HepG2 (cell line): ENCODE measurements at regions not wholly inside any gene's neighbourhood (a gene's known extent, or its start where the extent isn't known, plus 50 kb on each side); places are given as distances from the start of the nearest gene placed in this dataset.

Experiments used
- FOXO4 ChIP-seq: sonication (generic); formaldehyde crosslinking; conservative IDR thresholded peaks from 2 replicates; pipeline ENCODE4 v1.8.1; 2023; ENCODE audit warnings: missing genetic modification reagents
- HNRNPL ChIP-seq: fragments of 200-400 bp; formaldehyde crosslinking; IDR thresholded peaks from 2 replicates; pipeline ENCODE4 v1.6.1; 2017; ENCODE audit warnings: mild to moderate bottlenecking, low read depth, low read length
- IRF1 ChIP-seq: sonication (generic); formaldehyde crosslinking; IDR thresholded peaks from 2 replicates; pipeline ENCODE4 v1.4.0; 2020; ENCODE audit warnings: low read depth, mild to moderate bottlenecking, missing genetic modification reagents
- NCOA1 ChIP-seq: sonication (generic); formaldehyde crosslinking; IDR thresholded peaks from 2 replicates; pipeline ENCODE4 v1.9.0; 2021; ENCODE audit warnings: missing genetic modification reagents
- RFX5 ChIP-seq: IDR thresholded peaks from 2 replicates; pipeline ENCODE4 v1.6.1; 2011; ENCODE audit warnings: low read depth, low read length, improper control_type of control experiment
- TAF15 ChIP-seq: fragments of 200-400 bp; formaldehyde crosslinking; IDR thresholded peaks from one replicate; pipeline ENCODE4 v1.6.1; 2018; ENCODE audit warnings: mild to moderate bottlenecking, low read depth, low read length; ENCODE audit not compliant: poor library complexity, severe bottlenecking
- ZNF143 ChIP-seq: sonication (generic); formaldehyde crosslinking; IDR thresholded peaks from 2 replicates; pipeline ENCODE4 v1.4.0; 2020; ENCODE audit warnings: missing genetic modification reagents
- ZNF180 ChIP-seq: sonication (generic); formaldehyde crosslinking; IDR thresholded peaks from 2 replicates; pipeline ENCODE4 v1.4.0; 2020; ENCODE audit warnings: low read depth, missing genetic modification reagents, borderline replicate concordance
- ZNF207 ChIP-seq: fragments of 450-650 bp; IDR thresholded peaks from 2 replicates; pipeline ENCODE4 v1.6.1; 2016; ENCODE audit warnings: antibody characterized with exemption, borderline replicate concordance
- ZNF225 ChIP-seq: sonication (generic); formaldehyde crosslinking; IDR thresholded peaks from 2 replicates; pipeline ENCODE4 v1.4.0; 2020; ENCODE audit warnings: mild to moderate bottlenecking, missing genetic modification reagents
- ZNF274 ChIP-seq: sonication (generic); formaldehyde crosslinking; IDR thresholded peaks from 2 replicates; pipeline ENCODE4 v1.5.1; 2020; ENCODE audit warnings: mild to moderate bottlenecking, missing genetic modification reagents
- ZNF7 ChIP-seq: IDR thresholded peaks from 2 replicates; pipeline ENCODE4 v1.6.1; 2016; ENCODE audit warnings: missing biosample characterization, missing genetic modification reagents
- TF ChIP-seq, protein P1 (sequence below): sonication (generic); formaldehyde crosslinking; IDR thresholded peaks from 2 replicates; pipeline ENCODE4 v1.5.0; 2020; ENCODE audit warnings: mild to moderate bottlenecking, missing genetic modification reagents, moderate library complexity
- TF ChIP-seq, protein P2 (sequence below): sonication (generic); formaldehyde crosslinking; IDR thresholded peaks from 2 replicates; pipeline ENCODE4 v1.4.0; 2020; ENCODE audit warnings: missing genetic modification reagents

DNA sequence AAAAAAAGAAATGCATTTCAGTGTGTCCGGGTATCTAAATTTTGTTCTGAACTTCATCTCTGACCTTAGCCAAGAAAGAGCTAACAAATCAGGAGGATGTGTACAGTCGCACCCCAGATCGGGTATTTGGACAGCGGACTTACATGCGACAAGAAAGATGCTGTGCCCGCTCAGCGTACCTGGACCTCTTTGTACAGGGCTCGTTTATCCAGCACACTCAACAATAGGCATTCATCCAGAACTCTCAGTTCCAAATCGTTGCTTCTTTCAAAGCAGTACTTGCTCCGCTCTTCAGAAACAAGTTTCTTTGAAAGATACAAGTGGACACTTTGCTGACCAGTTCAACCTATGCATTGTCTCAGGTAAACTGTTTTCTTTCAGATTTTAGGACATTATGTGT, 191.7 kb downstream of the LY86 start:
- TF ChIP-seq ZNF207, result no peak
- TF ChIP-seq ZNF180 (CRISPR knock-in tag), result no peak
- TF ChIP-seq RFX5, result no peak
- TF ChIP-seq FOXO4, result no peak
- TF ChIP-seq, protein P1, sequence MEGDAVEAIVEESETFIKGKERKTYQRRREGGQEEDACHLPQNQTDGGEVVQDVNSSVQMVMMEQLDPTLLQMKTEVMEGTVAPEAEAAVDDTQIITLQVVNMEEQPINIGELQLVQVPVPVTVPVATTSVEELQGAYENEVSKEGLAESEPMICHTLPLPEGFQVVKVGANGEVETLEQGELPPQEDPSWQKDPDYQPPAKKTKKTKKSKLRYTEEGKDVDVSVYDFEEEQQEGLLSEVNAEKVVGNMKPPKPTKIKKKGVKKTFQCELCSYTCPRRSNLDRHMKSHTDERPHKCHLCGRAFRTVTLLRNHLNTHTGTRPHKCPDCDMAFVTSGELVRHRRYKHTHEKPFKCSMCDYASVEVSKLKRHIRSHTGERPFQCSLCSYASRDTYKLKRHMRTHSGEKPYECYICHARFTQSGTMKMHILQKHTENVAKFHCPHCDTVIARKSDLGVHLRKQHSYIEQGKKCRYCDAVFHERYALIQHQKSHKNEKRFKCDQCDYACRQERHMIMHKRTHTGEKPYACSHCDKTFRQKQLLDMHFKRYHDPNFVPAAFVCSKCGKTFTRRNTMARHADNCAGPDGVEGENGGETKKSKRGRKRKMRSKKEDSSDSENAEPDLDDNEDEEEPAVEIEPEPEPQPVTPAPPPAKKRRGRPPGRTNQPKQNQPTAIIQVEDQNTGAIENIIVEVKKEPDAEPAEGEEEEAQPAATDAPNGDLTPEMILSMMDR, result no peak
- TF ChIP-seq TAF15, result no peak
- TF ChIP-seq HNRNPL, result no peak
- no peak for TF ChIP-seq IRF1 (CRISPR knock-in tag)
- no peak for TF ChIP-seq NCOA1 (CRISPR knock-in tag)
- TF ChIP-seq, protein P2, sequence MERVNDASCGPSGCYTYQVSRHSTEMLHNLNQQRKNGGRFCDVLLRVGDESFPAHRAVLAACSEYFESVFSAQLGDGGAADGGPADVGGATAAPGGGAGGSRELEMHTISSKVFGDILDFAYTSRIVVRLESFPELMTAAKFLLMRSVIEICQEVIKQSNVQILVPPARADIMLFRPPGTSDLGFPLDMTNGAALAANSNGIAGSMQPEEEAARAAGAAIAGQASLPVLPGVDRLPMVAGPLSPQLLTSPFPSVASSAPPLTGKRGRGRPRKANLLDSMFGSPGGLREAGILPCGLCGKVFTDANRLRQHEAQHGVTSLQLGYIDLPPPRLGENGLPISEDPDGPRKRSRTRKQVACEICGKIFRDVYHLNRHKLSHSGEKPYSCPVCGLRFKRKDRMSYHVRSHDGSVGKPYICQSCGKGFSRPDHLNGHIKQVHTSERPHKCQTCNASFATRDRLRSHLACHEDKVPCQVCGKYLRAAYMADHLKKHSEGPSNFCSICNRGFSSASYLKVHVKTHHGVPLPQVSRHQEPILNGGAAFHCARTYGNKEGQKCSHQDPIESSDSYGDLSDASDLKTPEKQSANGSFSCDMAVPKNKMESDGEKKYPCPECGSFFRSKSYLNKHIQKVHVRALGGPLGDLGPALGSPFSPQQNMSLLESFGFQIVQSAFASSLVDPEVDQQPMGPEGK (CRISPR knock-in tag), result no peak
- TF ChIP-seq ZNF143 (CRISPR knock-in tag), result no peak
- no peak for TF ChIP-seq ZNF225 (CRISPR knock-in tag)
- no peak for TF ChIP-seq ZNF274
- no peak for TF ChIP-seq ZNF7 (CRISPR knock-in tag)
